Left lung (tissue), 4 donors: ENCODE measurements at regions not wholly inside any gene's neighbourhood (a gene's known extent, or its start where the extent isn't known, plus 50 kb on each side); places are given as distances from the start of the nearest gene placed in this dataset.

ENCODE experiments used
- ATAC-seq: fragments of 200-7000 bp; cut with Tn5 transposase; one replicate; pipeline ENCODE4 v1.9.1; 2020; ENCODE audit warnings: moderate library complexity
- DNase-seq, 4 donors: peaks; one replicate each; pipeline ENCODE4 v3.0.0-alpha.2; 2013 to 2020
- H3K27ac ChIP-seq, 2 donors: fragments of 200-600 bp; sonication (generic) in 1 of 2; one replicate each; pipeline versions ENCODE4 v1.5.0 to v1.8.0; 2020 to 2021
- H3K27me3 ChIP-seq, 2 donors: fragments of 200-600 bp; sonication (generic) in 1 of 2; one replicate each; pipeline versions ENCODE4 v1.5.0 to v1.8.0; 2020 to 2021
- H3K36me3 ChIP-seq, 2 donors: fragments of 200-600 bp; sonication (generic) in 1 of 2; one replicate each; pipeline versions ENCODE4 v1.5.0 to v1.8.0; 2020 to 2021
- H3K4me1 ChIP-seq, 2 donors: fragments of 200-600 bp; one replicate each; pipeline ENCODE4 v1.8.0; 2021
- H3K4me3 ChIP-seq, 2 donors: fragments of 200-600 bp; sonication (generic) in 1 of 2; one replicate each; pipeline versions ENCODE4 v1.5.0 to v1.8.0; 2020 to 2021; ENCODE audit warnings: mild to moderate bottlenecking in 1 of 2
- H3K9me3 ChIP-seq, 2 donors: fragments of 200-600 bp; sonication (generic) in 1 of 2; one replicate each; pipeline versions ENCODE4 v1.5.0 to v1.8.0; 2020 to 2021
- intact Hi-C, 2 donors: fragments of 100-400 bp; cut with DNase I; formaldehyde crosslinking; loops; one replicate each; pipeline versions ENCODE4 v1.11.2 to v1.14.2; 2022
- TF ChIP-seq, protein P1 (sequence below), 2 donors: fragments of 200-600 bp; sonication (generic) in 1 of 2; IDR thresholded peaks; one replicate each; pipeline versions ENCODE4 v1.5.0 to v1.8.0; 2021; ENCODE audit warnings: antibody characterized with exemption in 2 of 2
- donor health status: DM: no; HTN: yes; CAD: no.
- donor health status: DM: no; HTN: no; CAD: no.

DNA sequence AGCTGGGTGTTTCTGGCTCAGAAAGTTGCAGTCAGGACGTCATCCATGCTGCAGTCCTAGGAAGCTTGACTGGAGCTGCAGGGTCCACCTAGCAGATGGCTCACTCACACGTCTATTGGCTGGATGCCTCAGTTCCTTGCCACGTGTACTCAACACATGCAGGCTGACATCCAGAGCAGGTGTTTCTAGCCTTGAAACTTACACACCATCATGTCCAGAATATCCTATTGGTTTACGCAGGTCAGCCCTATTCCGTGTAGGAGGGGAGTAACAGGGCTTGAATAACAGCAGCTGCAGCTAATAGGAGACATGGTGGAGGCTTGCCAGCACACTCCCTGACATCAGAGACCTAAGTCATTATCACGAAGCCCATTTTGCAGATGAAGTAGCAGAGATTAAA lies 473.5 kb downstream of the ACTL7B start:
- no peak for DNase-seq
- no peaks in the 10 kb centered on the region for H3K9me3 ChIP-seq
- H3K4me1 ChIP-seq, result no peaks in the 10 kb centered on the region
- no peak overlapping the region for H3K27ac ChIP-seq
- no peaks in the 10 kb centered on the region for H3K27me3 ChIP-seq
- intact Hi-C loops, result no loop called here
- H3K36me3 ChIP-seq, result no peaks in the 10 kb centered on the region
- no peak for ATAC-seq
- H3K4me3 ChIP-seq, result no peak overlapping the region
- TF ChIP-seq, protein P1, sequence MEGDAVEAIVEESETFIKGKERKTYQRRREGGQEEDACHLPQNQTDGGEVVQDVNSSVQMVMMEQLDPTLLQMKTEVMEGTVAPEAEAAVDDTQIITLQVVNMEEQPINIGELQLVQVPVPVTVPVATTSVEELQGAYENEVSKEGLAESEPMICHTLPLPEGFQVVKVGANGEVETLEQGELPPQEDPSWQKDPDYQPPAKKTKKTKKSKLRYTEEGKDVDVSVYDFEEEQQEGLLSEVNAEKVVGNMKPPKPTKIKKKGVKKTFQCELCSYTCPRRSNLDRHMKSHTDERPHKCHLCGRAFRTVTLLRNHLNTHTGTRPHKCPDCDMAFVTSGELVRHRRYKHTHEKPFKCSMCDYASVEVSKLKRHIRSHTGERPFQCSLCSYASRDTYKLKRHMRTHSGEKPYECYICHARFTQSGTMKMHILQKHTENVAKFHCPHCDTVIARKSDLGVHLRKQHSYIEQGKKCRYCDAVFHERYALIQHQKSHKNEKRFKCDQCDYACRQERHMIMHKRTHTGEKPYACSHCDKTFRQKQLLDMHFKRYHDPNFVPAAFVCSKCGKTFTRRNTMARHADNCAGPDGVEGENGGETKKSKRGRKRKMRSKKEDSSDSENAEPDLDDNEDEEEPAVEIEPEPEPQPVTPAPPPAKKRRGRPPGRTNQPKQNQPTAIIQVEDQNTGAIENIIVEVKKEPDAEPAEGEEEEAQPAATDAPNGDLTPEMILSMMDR (IDR thresholded peaks at IDR 0.05), result no peak

GRCh38 chr9:108377881-108378280 lies 477.9 kb downstream of the ACTL7B start:
- ATAC-seq (no peak), DNase-seq (no peak)
- intact Hi-C loops, result no loop called here
- H3K27me3 ChIP-seq, result no peaks in the 10 kb centered on the region
- no peak overlapping the region for H3K27ac ChIP-seq
- H3K36me3 ChIP-seq, result no peaks in the 10 kb centered on the region
- no peaks in the 10 kb centered on the region for H3K4me1 ChIP-seq
- H3K9me3 ChIP-seq, result peaks cover 0 to 11% of the 10 kb centered on the region in 2 donors
- TF ChIP-seq, protein P1 (IDR thresholded peaks at IDR 0.05), result no peak
- no peak overlapping the region for H3K4me3 ChIP-seq

- no peak overlapping the region for H3K27ac ChIP-seq
- H3K9me3 ChIP-seq, result peaks cover 0 to 15% of the 10 kb centered on the region in 2 donors
- ATAC-seq, result no peak
- no peak for DNase-seq
- H3K4me1 ChIP-seq, result no peaks in the 10 kb centered on the region
- H3K27me3 ChIP-seq, result no peaks in the 10 kb centered on the region
- TF ChIP-seq, protein P1 (IDR thresholded peaks at IDR 0.05), result no peak
- no peaks in the 10 kb centered on the region for H3K36me3 ChIP-seq
- H3K4me3 ChIP-seq, result no peak overlapping the region
- intact Hi-C loops, result no loop called here
Observed at GRCh38 chr9:108377382-108377781, 478.4 kb downstream of the ACTL7B start.

DNA sequence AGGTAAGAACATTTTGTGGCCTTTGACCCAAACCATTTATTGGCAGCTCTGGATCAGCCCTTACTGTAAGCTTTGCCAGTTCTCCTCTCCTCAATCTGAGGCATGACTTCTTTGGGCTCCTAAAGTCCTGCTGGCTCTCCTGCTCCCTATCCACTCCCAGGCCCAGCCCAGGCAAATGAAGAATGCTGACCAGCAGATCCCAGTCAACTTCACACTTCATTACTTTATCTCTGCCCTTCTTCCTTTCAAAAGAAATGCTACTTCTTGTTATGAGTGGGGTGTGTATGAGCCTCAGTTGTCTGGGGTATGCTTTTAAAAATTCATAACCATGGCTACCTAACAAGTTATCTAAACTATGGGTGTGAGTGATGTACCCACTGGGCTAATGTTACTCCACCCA lies 479.6 kb downstream of the ACTL7B start:
- no peak overlapping the region for H3K27ac ChIP-seq
- DNase-seq (peak in 2 of 4 donors; percentile 61 to 64), ATAC-seq (peak; percentile 17)
- TF ChIP-seq, protein P1 (IDR thresholded peaks at IDR 0.05), result no peak
- H3K4me1 ChIP-seq, result no peaks in the 10 kb centered on the region
- intact Hi-C loops, result no loop called here
- peaks cover 0 to 15% of the 10 kb centered on the region in 2 donors for H3K9me3 ChIP-seq
- H3K27me3 ChIP-seq, result no peaks in the 10 kb centered on the region
- H3K4me3 ChIP-seq, result no peak overlapping the region
- no peaks in the 10 kb centered on the region for H3K36me3 ChIP-seq

- intact Hi-C loops, result no loop called here
- Histone ChIP-seq H3K4me3 (no peak overlapping the region), H3K4me1 (no peaks in the 10 kb centered on the region), H3K9me3 (peaks cover 0 to 15% of the 10 kb centered on the region in 2 donors), H3K27me3 (no peaks in the 10 kb centered on the region), H3K36me3 (no peaks in the 10 kb centered on the region), H3K27ac (no peak overlapping the region)
- ATAC-seq, result no peak
- no peak for DNase-seq
- TF ChIP-seq, protein P1 (IDR thresholded peaks at IDR 0.05), result no peak
Observed at GRCh38 chr9:108374626-108375025, 481.2 kb downstream of the ACTL7B start.
